ENCODE measurements at regions not wholly inside any gene's neighbourhood (a gene's known extent, or its start where the extent isn't known, plus 50 kb on each side); places are given as distances from the start of the nearest gene placed in this dataset.

DNA sequence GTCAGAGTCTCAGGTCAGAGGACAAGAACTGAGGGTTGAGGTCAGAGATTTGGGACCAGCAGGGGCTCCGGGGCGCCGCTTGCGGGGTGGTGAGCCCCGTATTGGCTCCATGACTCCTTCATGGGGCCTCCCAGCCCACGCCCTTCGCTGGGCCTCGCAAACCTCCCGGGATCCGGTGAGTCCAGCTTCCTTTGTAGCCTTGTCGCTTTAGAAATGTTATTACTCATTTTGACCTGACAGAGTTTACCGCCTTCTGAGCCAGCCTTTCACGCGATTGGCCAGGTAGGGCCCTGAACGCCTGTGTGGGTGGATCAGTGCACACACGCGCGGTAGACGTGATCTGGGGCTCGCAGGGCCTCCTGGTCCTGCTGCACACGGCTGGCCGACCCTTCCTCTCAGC, 181.1 kb downstream of the ERMARD start:
- TF ChIP-seq, protein P1, sequence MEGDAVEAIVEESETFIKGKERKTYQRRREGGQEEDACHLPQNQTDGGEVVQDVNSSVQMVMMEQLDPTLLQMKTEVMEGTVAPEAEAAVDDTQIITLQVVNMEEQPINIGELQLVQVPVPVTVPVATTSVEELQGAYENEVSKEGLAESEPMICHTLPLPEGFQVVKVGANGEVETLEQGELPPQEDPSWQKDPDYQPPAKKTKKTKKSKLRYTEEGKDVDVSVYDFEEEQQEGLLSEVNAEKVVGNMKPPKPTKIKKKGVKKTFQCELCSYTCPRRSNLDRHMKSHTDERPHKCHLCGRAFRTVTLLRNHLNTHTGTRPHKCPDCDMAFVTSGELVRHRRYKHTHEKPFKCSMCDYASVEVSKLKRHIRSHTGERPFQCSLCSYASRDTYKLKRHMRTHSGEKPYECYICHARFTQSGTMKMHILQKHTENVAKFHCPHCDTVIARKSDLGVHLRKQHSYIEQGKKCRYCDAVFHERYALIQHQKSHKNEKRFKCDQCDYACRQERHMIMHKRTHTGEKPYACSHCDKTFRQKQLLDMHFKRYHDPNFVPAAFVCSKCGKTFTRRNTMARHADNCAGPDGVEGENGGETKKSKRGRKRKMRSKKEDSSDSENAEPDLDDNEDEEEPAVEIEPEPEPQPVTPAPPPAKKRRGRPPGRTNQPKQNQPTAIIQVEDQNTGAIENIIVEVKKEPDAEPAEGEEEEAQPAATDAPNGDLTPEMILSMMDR (IDR thresholded peaks at IDR 0.05), result no peak
- TF ChIP-seq EP300 (IDR thresholded peaks at IDR 0.05), result no peak
- no peak for TF ChIP-seq POLR2A (IDR thresholded peaks at IDR 0.05)
- TF ChIP-seq POLR2AphosphoS5 (IDR thresholded peaks at IDR 0.05), result no peak

All from gastroesophageal sphincter (tissue), 3 donors.